HL-60 (cell line): ENCODE measurements at regions not wholly inside any gene's neighbourhood (a gene's known extent, or its start where the extent isn't known, plus 50 kb on each side); places are given as distances from the start of the nearest gene placed in this dataset.

ENCODE experiments used
- DNase-seq, 2 experiments: peaks; one replicate each; pipeline ENCODE4 v3.0.0-alpha.2; 2010 to 2020; ENCODE audit warnings: low read depth in 1 of 2, low spot score in 1 of 2
- H3K27ac ChIP-seq: fragments of 250-450 bp; sonication (Bioruptor Pico); replicated peaks from 2 replicates; pipeline ENCODE4 v1.5.1; 2020; ENCODE audit warnings: mild to moderate bottlenecking, moderate library complexity
- H3K27me3 ChIP-seq: fragments of 250-450 bp; sonication (Bioruptor Pico); 2 replicates; pipeline ENCODE4 v1.5.1; 2021; ENCODE audit warnings: mild to moderate bottlenecking, moderate library complexity; ENCODE audit not compliant: insufficient read depth, poor library complexity, severe bottlenecking
- H3K4me3 ChIP-seq: replicated peaks from 2 replicates; pipeline ENCODE4 v1.5.1; 2011; ENCODE audit warnings: mild to moderate bottlenecking, control low read depth, low read length; ENCODE audit not compliant: insufficient read depth
- CTCF ChIP-seq: IDR thresholded peaks from one replicate; pipeline ENCODE4 v1.5.1; 2011; ENCODE audit warnings: low read length, control low read depth, inconsistent platforms; ENCODE audit not compliant: insufficient read depth
- GABPA ChIP-seq: IDR thresholded peaks from 2 replicates; pipeline ENCODE4 v1.6.1; 2012; ENCODE audit warnings: low read depth
- POLR2AphosphoS5 ChIP-seq: IDR thresholded peaks from 2 replicates; pipeline ENCODE4 v1.6.1; 2012; ENCODE audit warnings: low read depth
- REST ChIP-seq: IDR thresholded peaks from 2 replicates; pipeline ENCODE4 v1.6.1; 2012; ENCODE audit warnings: low read depth; ENCODE audit not compliant: insufficient replicate concordance
- SPI1 ChIP-seq: IDR thresholded peaks from 2 replicates; pipeline ENCODE4 v1.6.1; 2012; ENCODE audit warnings: low read depth, mild to moderate bottlenecking, borderline replicate concordance

GRCh38 chr2:17242813-17243485, 275.3 kb downstream of the RAD51AP2 start:
- H3K4me3 ChIP-seq = no peak overlapping the region
- no peak for DNase-seq
- H3K27me3 ChIP-seq = no peaks in the 10 kb centered on the region
- TF ChIP-seq GABPA (no peak), SPI1 (peak; percentile 36; the same call in 1 of the 2 replicates), POLR2AphosphoS5 (no peak), CTCF (no peak), REST (no peak)
- no peak overlapping the region for H3K27ac ChIP-seq

- H3K4me3 ChIP-seq = no peak overlapping the region
- TF ChIP-seq GABPA (no peak), POLR2AphosphoS5 (no peak), SPI1 (no peak), CTCF (no peak), REST (no peak)
- no peak for DNase-seq
- no peaks in the 10 kb centered on the region for H3K27me3 ChIP-seq
- no peak overlapping the region for H3K27ac ChIP-seq
These were observed 278.7 kb downstream of the RAD51AP2 start for GRCh38 chr2:17239550-17239949.

- no peaks in the 10 kb centered on the region for H3K27me3 ChIP-seq
These were observed 283.1 kb downstream of the RAD51AP2 start for GRCh38 chr2:17235167-17235566.

More at GRCh38 chr2:17235167-17235566, 283.1 kb downstream of the RAD51AP2 start:
- TF ChIP-seq SPI1 (no peak), GABPA (no peak), REST (no peak), POLR2AphosphoS5 (no peak), CTCF (no peak)
- H3K4me3 ChIP-seq = no peak overlapping the region
- DNase-seq = no peak
- H3K27ac ChIP-seq = no peak overlapping the region
